Left ventricle myocardium inferior (tissue), 1 donor: ENCODE measurements at regions not wholly inside any gene's neighbourhood (a gene's known extent, or its start where the extent isn't known, plus 50 kb on each side); places are given as distances from the start of the nearest gene placed in this dataset.

Experiments used
- DNase-seq: peaks from one replicate; pipeline ENCODE4 v3.0.0-alpha.2; 2020
- H3K27ac ChIP-seq: fragments of 200-600 bp; replicated peaks from 2 replicates; pipeline ENCODE4 v1.8.0; 2021
- H3K27me3 ChIP-seq: fragments of 200-600 bp; 2 replicates; pipeline ENCODE4 v1.8.0; 2021; ENCODE audit warnings: low read depth
- H3K36me3 ChIP-seq: fragments of 200-600 bp; 2 replicates; pipeline ENCODE4 v1.8.0; 2021
- H3K4me1 ChIP-seq: fragments of 200-600 bp; 2 replicates; pipeline ENCODE4 v1.8.0; 2021
- H3K4me3 ChIP-seq: fragments of 200-600 bp; 2 replicates; pipeline ENCODE4 v1.8.0; 2021; ENCODE audit warnings: mild to moderate bottlenecking, moderate library complexity
- H3K9me3 ChIP-seq: fragments of 200-600 bp; replicated peaks from 2 replicates; pipeline ENCODE4 v1.8.0; 2021
- intact Hi-C: fragments of 100-400 bp; cut with micrococcal nuclease; formaldehyde crosslinking; loops from one replicate; pipeline ENCODE4 v1.11.0; 2022
- TF ChIP-seq, protein P1 (sequence below): fragments of 200-600 bp; IDR thresholded peaks from 2 replicates; pipeline ENCODE4 v1.8.0; 2021; ENCODE audit warnings: antibody characterized with exemption, mild to moderate bottlenecking, borderline replicate concordance
- donor health status: DM: no; HTN: yes; CAD: no; lungs with severe emphysema.

DNA sequence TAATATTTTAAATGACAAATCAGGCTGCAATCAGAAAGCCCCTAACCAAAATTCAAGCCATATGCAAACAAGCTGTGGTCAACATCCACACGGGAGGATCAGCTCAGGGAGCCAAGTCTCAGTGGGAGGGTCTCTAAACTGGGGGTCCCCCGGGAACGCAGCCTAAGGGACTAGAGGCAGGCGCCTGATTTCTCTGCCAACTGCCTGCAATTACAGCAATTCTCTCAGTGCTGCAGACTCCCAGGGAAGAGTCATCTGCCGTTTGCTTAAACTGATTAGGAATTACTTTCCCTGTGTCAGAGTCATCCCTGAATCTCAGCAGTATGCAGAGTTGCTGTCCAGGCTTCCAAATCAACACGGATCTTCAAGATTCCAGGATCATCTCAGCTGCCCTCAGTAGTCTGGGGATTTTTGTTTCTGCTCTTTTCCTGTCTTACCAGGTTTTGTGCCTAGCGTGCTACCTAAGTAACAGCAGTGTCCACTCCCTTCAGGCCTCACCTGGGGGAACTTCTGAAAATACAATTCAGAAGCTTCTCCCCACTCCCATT, 247.8 kb downstream of the RRAGC start:
- intact Hi-C loops: no loop called here
- Histone ChIP-seq H3K4me1 (peaks cover 15% of the 10 kb centered on the region), H3K9me3 (no peaks in the 10 kb centered on the region), H3K4me3 (no peak overlapping the region), H3K36me3 (no peaks in the 10 kb centered on the region), H3K27me3 (peaks cover 59% of the 10 kb centered on the region), H3K27ac (no peak overlapping the region)
- no peak for DNase-seq
- TF ChIP-seq, protein P1, sequence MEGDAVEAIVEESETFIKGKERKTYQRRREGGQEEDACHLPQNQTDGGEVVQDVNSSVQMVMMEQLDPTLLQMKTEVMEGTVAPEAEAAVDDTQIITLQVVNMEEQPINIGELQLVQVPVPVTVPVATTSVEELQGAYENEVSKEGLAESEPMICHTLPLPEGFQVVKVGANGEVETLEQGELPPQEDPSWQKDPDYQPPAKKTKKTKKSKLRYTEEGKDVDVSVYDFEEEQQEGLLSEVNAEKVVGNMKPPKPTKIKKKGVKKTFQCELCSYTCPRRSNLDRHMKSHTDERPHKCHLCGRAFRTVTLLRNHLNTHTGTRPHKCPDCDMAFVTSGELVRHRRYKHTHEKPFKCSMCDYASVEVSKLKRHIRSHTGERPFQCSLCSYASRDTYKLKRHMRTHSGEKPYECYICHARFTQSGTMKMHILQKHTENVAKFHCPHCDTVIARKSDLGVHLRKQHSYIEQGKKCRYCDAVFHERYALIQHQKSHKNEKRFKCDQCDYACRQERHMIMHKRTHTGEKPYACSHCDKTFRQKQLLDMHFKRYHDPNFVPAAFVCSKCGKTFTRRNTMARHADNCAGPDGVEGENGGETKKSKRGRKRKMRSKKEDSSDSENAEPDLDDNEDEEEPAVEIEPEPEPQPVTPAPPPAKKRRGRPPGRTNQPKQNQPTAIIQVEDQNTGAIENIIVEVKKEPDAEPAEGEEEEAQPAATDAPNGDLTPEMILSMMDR: no peak

DNA sequence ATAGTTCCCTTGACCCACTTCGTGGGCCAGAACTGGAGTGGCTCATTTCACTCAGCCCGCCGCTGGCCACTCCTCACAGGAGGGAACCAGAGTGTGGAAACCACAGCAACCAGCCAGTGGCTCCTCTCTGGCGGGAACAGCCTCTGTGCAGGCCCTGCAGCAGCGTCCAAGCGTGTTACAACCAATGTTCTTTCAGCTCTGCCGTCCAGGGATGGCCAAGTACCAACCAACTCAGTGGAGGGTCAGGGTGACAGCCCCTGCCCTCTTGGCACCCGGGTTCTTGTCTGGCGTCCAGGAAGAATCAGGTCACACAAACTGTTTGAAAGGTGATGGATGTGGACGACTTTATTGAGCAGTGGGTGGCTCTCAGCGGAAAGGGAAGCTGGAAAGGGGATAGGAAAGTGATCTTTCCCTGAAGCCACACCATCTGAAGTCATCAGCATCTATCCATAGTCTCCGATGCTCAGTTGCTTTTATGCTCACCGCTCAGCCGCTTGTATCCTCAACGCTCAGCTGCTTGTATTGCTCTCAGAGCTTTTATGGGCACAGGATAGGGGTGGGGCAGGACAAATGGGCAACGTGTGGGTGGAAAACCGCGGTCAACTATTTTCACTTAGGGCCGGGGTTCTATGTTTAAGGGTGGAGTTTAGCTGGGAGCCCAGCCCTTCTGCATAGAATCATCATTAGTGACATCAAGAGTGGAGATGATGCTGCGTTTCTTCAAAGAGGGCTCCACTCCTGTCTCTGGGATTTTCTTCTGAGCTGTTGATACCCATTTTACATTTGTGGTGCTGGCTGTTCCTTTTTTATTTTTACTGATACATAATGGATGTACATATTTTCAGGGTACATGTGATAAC, 250.2 kb downstream of the RRAGC start:
- no peaks in the 10 kb centered on the region for H3K9me3 ChIP-seq
- H3K4me1 ChIP-seq: peaks cover 5% of the 10 kb centered on the region
- no peak overlapping the region for H3K27ac ChIP-seq
- no peak for DNase-seq
- H3K27me3 ChIP-seq: peaks cover 82% of the 10 kb centered on the region
- no peaks in the 10 kb centered on the region for H3K36me3 ChIP-seq
- intact Hi-C loops: no loop called here
- TF ChIP-seq, protein P1: no peak
- H3K4me3 ChIP-seq: no peak overlapping the region

DNA sequence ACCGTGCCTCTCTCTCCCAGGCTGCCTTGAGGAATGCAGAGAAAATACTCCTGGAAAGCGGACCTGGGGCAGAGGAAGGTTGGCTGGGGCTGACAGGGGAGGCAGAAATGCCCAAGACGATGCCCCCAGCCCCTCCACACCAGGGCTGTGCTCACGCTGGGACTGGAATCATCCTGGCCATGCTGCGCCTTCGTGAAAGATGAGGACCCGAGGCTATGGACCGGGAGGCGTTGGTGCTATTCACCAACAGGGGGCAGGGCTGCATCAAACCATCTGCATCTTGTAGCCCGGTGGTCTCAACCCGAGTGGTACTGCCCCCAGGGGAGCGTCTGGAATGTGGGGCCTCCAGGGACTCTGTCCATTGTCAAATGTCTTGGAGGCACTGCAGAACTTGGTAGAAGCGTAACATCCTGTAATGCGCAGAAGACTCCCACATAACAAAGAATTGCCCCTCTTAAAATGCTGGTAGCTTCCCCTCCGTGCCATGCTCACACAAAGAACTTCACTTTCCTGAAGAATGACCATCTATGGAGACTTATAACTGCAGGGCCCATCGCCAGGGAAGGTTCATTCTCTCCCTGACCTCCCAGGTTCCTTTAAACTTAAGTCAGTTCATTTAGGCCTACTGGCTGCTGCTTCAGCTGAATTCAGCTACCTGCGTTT, 251.2 kb downstream of the RRAGC start:
- H3K4me1 ChIP-seq: no peaks in the 10 kb centered on the region
- no peaks in the 10 kb centered on the region for H3K9me3 ChIP-seq
- DNase-seq: no peak
- TF ChIP-seq, protein P1: peak; percentile 67
- H3K27ac ChIP-seq: no peak overlapping the region
- intact Hi-C loops: no loop called here
- H3K27me3 ChIP-seq: peaks cover 83% of the 10 kb centered on the region
- no peaks in the 10 kb centered on the region for H3K36me3 ChIP-seq
- no peak overlapping the region for H3K4me3 ChIP-seq

DNA sequence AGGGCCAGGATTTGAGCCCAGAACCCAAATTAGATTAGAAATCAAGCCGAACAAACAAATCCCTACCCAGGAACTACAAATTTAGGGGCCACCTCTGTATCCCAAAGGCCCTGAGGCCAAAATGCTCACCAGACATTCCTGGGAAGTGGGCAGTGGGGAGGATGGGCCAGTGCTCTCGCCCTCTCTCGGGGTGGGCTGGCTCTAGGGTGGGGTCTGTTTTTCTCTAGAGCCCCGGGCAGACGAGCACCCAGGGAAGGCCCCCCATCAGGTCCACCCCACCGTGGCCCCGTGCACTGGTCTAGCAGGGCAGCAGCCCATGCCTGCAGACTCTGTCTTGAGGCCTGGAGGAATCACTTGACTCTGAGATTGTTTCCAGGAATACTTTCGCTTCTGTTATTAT, 252.0 kb downstream of the RRAGC start:
- no peak for DNase-seq
- TF ChIP-seq, protein P1: no peak
- no peak overlapping the region for H3K4me3 ChIP-seq
- no peaks in the 10 kb centered on the region for H3K36me3 ChIP-seq
- intact Hi-C loops: no loop called here
- H3K4me1 ChIP-seq: no peaks in the 10 kb centered on the region
- H3K27me3 ChIP-seq: peaks cover 83% of the 10 kb centered on the region
- no peaks in the 10 kb centered on the region for H3K9me3 ChIP-seq
- H3K27ac ChIP-seq: no peak overlapping the region

DNA sequence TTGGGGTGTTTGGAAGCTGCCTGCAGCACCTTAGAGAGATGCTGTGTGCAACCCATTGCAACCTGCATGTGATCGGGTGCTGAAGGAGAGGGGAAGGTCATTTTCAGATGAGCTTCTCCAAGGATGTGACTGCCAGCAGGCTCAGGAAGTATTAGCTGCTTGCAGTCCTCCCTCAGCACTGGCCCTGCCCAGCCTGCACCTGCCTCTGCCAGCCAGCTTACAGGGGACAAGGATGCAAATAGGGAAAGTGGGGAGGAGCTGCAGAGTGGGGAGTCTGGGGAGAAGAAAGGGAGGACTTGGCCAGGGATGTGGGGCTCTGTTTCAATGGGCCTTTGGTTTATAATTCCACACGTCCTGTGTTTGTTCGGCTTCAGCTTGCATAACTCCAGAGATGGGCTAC, 254.5 kb downstream of the RRAGC start:
- Histone ChIP-seq H3K36me3 (no peaks in the 10 kb centered on the region), H3K27me3 (peaks cover 84% of the 10 kb centered on the region), H3K27ac (no peak overlapping the region), H3K4me1 (no peaks in the 10 kb centered on the region), H3K4me3 (no peak overlapping the region), H3K9me3 (no peaks in the 10 kb centered on the region)
- intact Hi-C loops: no loop called here
- TF ChIP-seq, protein P1: no peak
- no peak for DNase-seq
